OCI-LY1 (cell line): ENCODE measurements at regions not wholly inside any gene's neighbourhood (a gene's known extent, or its start where the extent isn't known, plus 50 kb on each side); places are given as distances from the start of the nearest gene placed in this dataset.

Experiments used
- H2AFZ ChIP-seq: fragments of 200-600 bp; sonication (generic), shearing (Covaris generic); 2 replicates; pipeline ENCODE4 v1.6.0; 2014; ENCODE audit warnings: antibody characterized with exemption, mild to moderate bottlenecking, low read length
- H3F3A ChIP-seq: fragments of 200-600 bp; sonication (generic), shearing (Covaris generic); 2 replicates; pipeline ENCODE4 v1.6.0; 2014; ENCODE audit warnings: mild to moderate bottlenecking, antibody characterized with exemption, low read length, moderate library complexity; ENCODE audit not compliant: insufficient read depth
- H3K27ac ChIP-seq: fragments of 200-600 bp; sonication (generic); 2 replicates; pipeline ENCODE4 v1.5.1; 2014; ENCODE audit warnings: low read length, mixed run types, mild to moderate bottlenecking, low read depth; ENCODE audit not compliant: poor library complexity, severe bottlenecking
- H3K27me3 ChIP-seq: fragments of 200-600 bp; sonication (generic); 2 replicates; pipeline ENCODE4 v1.6.0; 2014; ENCODE audit warnings: antibody characterized with exemption, mild to moderate bottlenecking, low read length, moderate library complexity; ENCODE audit not compliant: insufficient read depth
- H3K36me3 ChIP-seq: fragments of 200-600 bp; sonication (generic); 2 replicates; pipeline ENCODE4 v1.6.1; 2014; ENCODE audit warnings: mild to moderate bottlenecking, antibody characterized with exemption, low read length, moderate library complexity, mixed read lengths; ENCODE audit not compliant: insufficient read depth
- H3K4me1 ChIP-seq: fragments of 200-600 bp; sonication (generic); 2 replicates; pipeline ENCODE4 v1.5.1; 2014; ENCODE audit warnings: mild to moderate bottlenecking, low read length, moderate library complexity; ENCODE audit not compliant: insufficient read depth, severe bottlenecking
- H3K4me2 ChIP-seq: fragments of 200-600 bp; sonication (generic), shearing (Covaris generic); 2 replicates; pipeline ENCODE4 v1.6.1; 2014; ENCODE audit warnings: low read length
- H3K4me3 ChIP-seq: fragments of 200-600 bp; sonication (generic); 2 replicates; pipeline ENCODE4 v1.5.1; 2014; ENCODE audit warnings: low read length, low read depth, mild to moderate bottlenecking, mixed read lengths; ENCODE audit not compliant: poor library complexity, severe bottlenecking
- H3K79me2 ChIP-seq: fragments of 200-600 bp; shearing (Covaris generic); 2 replicates; pipeline ENCODE4 v1.6.1; 2016; ENCODE audit warnings: mixed run types, low read length, mixed read lengths; ENCODE audit not compliant: insufficient read depth
- H3K9ac ChIP-seq: fragments of 200-600 bp; sonication (generic), shearing (Covaris generic); 2 replicates; pipeline ENCODE4 v1.6.1; 2014; ENCODE audit warnings: mild to moderate bottlenecking, low read length, mixed read lengths
- H3K9me2 ChIP-seq: fragments of 200-600 bp; sonication (generic), shearing (Covaris generic); 2 replicates; pipeline ENCODE4 v1.6.1; 2014; ENCODE audit warnings: low read depth, mild to moderate bottlenecking, low read length, mixed read lengths
- H3K9me3 ChIP-seq: fragments of 200-600 bp; shearing (Covaris generic); 2 replicates; pipeline ENCODE4 v1.6.1; 2014; ENCODE audit warnings: low read length, mixed read lengths
- H4K20me1 ChIP-seq: fragments of 200-600 bp; sonication (generic), shearing (Covaris generic); 2 replicates; pipeline ENCODE4 v1.6.0; 2016; ENCODE audit warnings: mild to moderate bottlenecking, low read length; ENCODE audit not compliant: insufficient read depth
- CTCF ChIP-seq: fragments of 200-600 bp; sonication (generic), shearing (Covaris generic); IDR thresholded peaks from 2 replicates; pipeline ENCODE4 v1.5.1; 2017; ENCODE audit warnings: mild to moderate bottlenecking, antibody characterized with exemption, low read length, moderate library complexity, mixed read lengths
- EZH2 ChIP-seq: fragments of 200-600 bp; sonication (generic), shearing (Covaris generic); IDR thresholded peaks from 2 replicates; pipeline ENCODE4 v1.8.0; 2017; ENCODE audit warnings: borderline replicate concordance, mixed run types, mild to moderate bottlenecking, antibody characterized with exemption, low read length, moderate library complexity, mixed read lengths

GRCh38 chr1:228989992-228990827 is 254.9 kb downstream of the RHOU start:
- Histone ChIP-seq H3K4me3 (no peak overlapping the region), H2AFZ (no peak overlapping the region), H3K9me2 (no peaks in the 10 kb centered on the region), H3K79me2 (no peaks in the 10 kb centered on the region), H3K27me3 (no peaks in the 10 kb centered on the region), H3K9ac (no peak overlapping the region), H3K36me3 (no peaks in the 10 kb centered on the region), H3K27ac (no peak overlapping the region), H3K4me1 (no peaks in the 10 kb centered on the region), H3K4me2 (no peak overlapping the region), H3F3A (no peaks in the 10 kb centered on the region), H4K20me1 (no peaks in the 10 kb centered on the region), H3K9me3 (no peaks in the 10 kb centered on the region)
- TF ChIP-seq EZH2 (no peak), CTCF (no peak)

- Histone ChIP-seq H3K27ac (no peak overlapping the region), H4K20me1 (no peaks in the 10 kb centered on the region), H3K4me3 (no peak overlapping the region), H2AFZ (no peak overlapping the region), H3K4me1 (no peaks in the 10 kb centered on the region), H3K9me2 (no peaks in the 10 kb centered on the region), H3K9me3 (no peaks in the 10 kb centered on the region), H3K27me3 (no peaks in the 10 kb centered on the region), H3K9ac (no peak overlapping the region), H3K79me2 (no peaks in the 10 kb centered on the region), H3K4me2 (no peak overlapping the region), H3F3A (no peaks in the 10 kb centered on the region), H3K36me3 (no peaks in the 10 kb centered on the region)
- no peak for TF ChIP-seq CTCF
- TF ChIP-seq EZH2, result no peak
Observed at GRCh38 chr1:228990906-228991569, 255.8 kb downstream of the RHOU start.

- no peaks in the 10 kb centered on the region for H3F3A ChIP-seq
- no peak overlapping the region for H3K4me2 ChIP-seq
- no peaks in the 10 kb centered on the region for H3K4me1 ChIP-seq
- no peak overlapping the region for H3K4me3 ChIP-seq
- H3K9me2 ChIP-seq, result no peaks in the 10 kb centered on the region
- H3K9ac ChIP-seq, result no peak overlapping the region
- no peaks in the 10 kb centered on the region for H3K9me3 ChIP-seq
- no peak overlapping the region for H3K27ac ChIP-seq
- no peaks in the 10 kb centered on the region for H3K36me3 ChIP-seq
- TF ChIP-seq EZH2 (no peak), CTCF (no peak)
- no peaks in the 10 kb centered on the region for H4K20me1 ChIP-seq
- no peaks in the 10 kb centered on the region for H3K79me2 ChIP-seq
- H3K27me3 ChIP-seq, result no peaks in the 10 kb centered on the region
- H2AFZ ChIP-seq, result no peak overlapping the region
Observed at GRCh38 chr1:228992044-228992443, 256.8 kb downstream of the RHOU start.
